Activated naive CD8-positive, alpha-beta T cell treated with anti-CD3 and anti-CD28 coated beads, Interleukin-2, amount 50 U/mL, for 24 hours (primary cell): ENCODE measurements at regions not wholly inside any gene's neighbourhood (a gene's known extent, or its start where the extent isn't known, plus 50 kb on each side); places are given as distances from the start of the nearest gene placed in this dataset.

Experiments
- ATAC-seq: fragments of 150-1000 bp; cut with Tn5 transposase; one replicate; pipeline ENCODE4 v1.10.0; 2021
- DNase-seq: peaks from one replicate; pipeline ENCODE4 v3.0.0; 2021
- H3K27ac Mint-ChIP-seq: one replicate; pipeline ENCODE4 v1.8.0; 2021; ENCODE audit warnings: mild to moderate bottlenecking, mixed read lengths
- H3K27me3 Mint-ChIP-seq: one replicate; pipeline ENCODE4 v1.8.0; 2021; ENCODE audit warnings: mixed read lengths
- H3K36me3 Mint-ChIP-seq: one replicate; pipeline ENCODE4 v1.8.0; 2021; ENCODE audit warnings: low read depth, mixed read lengths
- H3K4me1 Mint-ChIP-seq: one replicate; pipeline ENCODE4 v1.8.0; 2021; ENCODE audit warnings: mixed read lengths
- H3K4me3 Mint-ChIP-seq: one replicate; pipeline ENCODE4 v1.8.0; 2021; ENCODE audit warnings: mild to moderate bottlenecking, moderate library complexity, mixed read lengths
- H3K9me3 Mint-ChIP-seq: one replicate; pipeline ENCODE4 v1.8.0; 2021; ENCODE audit warnings: mixed read lengths

DNA sequence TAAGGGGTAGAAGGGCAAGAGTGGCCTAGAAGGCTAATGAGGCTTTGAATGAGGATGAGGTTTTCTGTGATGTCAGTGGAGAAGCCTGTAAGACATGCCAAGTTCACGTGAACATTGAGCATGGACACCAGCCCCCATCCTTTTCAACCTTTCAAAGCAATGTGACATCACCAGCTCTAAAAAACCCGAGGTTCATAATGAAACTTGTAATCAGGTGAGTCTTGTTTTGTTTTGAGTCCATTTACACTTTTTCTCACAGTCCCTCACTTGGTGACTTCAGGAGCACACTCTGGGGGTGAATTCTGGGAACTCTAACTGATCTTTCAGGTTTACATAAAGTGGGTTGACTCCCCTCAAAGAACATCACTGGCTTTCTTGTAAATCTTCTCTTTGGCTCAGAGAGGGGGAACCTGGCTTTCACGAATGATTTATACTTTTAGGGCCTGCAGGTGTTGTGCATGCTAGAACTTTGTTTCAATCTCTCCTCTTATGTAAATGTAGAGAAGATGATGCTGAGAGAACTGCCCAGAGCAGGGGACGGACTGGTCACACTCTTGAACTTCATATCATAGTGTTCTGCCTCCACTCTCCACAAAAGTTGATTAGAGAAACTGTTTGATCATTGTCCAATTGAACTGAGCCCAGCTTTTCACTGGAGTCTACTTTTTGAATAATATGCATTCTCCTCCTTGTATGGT is 224.7 kb upstream of the SATB1 start:
- Mint-ChIP-seq H3K27me3 (no peaks in the 10 kb centered on the region), H3K4me3 (peak overlapping the region; percentile 49), H3K4me1 (peaks cover 67% of the 10 kb centered on the region), H3K27ac (peak overlapping the region; percentile 86), H3K36me3 (no peaks in the 10 kb centered on the region), H3K9me3 (no peaks in the 10 kb centered on the region)
- ATAC-seq (peak; percentile 84), DNase-seq (peak; percentile 36)

DNA sequence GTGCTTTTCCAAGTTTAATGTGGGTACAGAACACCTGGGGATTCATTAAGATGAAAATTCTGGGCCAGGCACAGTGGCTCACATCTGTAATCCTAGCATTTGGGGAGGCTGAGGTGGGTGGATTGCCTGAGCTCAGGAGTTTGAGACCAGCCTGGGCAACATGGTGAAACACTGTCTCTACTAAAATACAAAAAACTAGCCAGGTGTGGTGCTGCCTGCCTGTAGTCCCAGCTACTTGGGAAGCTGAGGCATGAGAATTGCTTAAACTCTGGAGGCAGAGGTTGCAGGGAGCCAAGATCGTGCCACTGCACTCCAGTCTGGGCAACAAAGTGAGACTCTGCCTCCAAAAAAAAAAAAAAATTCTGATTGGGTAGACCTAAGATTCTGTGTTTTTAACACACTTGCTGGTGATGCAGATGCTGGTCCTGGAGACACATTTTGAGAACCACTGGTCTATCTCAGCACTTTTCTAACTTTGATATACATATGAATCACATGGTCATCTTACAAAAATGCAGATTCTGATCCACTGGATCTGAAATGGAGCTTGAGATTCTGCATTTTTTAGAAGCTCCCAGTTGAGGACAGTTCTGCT is 223.8 kb upstream of the SATB1 start:
- H3K9me3 Mint-ChIP-seq, result no peaks in the 10 kb centered on the region
- DNase-seq (no peak), ATAC-seq (no peak)
- no peak overlapping the region for H3K4me3 Mint-ChIP-seq
- no peaks in the 10 kb centered on the region for H3K27me3 Mint-ChIP-seq
- H3K4me1 Mint-ChIP-seq, result peaks cover 75% of the 10 kb centered on the region
- H3K27ac Mint-ChIP-seq, result peak overlapping the region; percentile 79
- H3K36me3 Mint-ChIP-seq, result no peaks in the 10 kb centered on the region

DNA sequence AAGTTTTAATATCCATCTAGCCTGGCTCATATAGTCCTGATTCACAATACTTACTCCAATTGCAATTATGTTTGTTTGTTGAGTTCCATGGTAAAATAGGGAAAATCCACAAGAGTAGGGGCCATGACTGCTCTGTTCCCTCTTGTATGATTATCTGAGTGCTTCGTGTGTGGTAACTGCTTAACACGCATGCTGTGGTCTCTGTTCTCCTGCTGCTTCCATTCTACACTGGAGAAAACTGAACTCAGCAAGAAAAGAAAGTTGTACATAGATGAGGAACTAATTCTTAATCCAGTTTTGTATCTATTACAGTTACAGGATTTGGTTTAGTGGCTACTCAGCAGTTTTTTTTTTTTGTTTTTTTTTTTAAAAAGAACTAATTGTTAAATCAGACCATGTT is 223.0 kb upstream of the SATB1 start:
- Mint-ChIP-seq H3K4me3 (no peak overlapping the region), H3K9me3 (no peaks in the 10 kb centered on the region), H3K4me1 (peaks cover 80% of the 10 kb centered on the region), H3K27ac (no peak overlapping the region), H3K27me3 (no peaks in the 10 kb centered on the region), H3K36me3 (no peaks in the 10 kb centered on the region)
- no peak for DNase-seq
- ATAC-seq, result no peak

DNA sequence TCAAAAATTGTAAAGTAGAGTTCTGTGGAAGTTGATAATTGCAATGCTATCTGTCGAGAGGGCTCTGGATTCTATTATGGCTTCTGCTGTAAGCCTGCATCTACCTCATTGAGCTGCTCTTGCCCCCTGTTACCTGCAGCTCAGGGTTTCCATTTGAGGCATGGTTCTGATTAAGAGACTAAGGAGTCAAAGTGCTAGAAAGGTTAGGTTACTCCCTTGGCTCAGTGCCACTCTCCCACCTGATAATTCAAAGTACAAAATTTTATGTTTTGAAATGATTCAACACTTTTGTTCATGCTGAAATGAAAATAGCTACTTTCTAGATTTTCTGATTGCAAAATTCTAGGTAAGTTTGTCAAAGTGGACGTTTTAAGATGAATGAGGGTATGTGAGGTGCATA is 220.5 kb upstream of the SATB1 start:
- Mint-ChIP-seq H3K27me3 (no peaks in the 10 kb centered on the region), H3K27ac (no peak overlapping the region), H3K9me3 (peaks cover 16% of the 10 kb centered on the region), H3K4me1 (peaks cover 78% of the 10 kb centered on the region), H3K4me3 (no peak overlapping the region), H3K36me3 (no peaks in the 10 kb centered on the region)
- ATAC-seq (no peak), DNase-seq (no peak)

DNA sequence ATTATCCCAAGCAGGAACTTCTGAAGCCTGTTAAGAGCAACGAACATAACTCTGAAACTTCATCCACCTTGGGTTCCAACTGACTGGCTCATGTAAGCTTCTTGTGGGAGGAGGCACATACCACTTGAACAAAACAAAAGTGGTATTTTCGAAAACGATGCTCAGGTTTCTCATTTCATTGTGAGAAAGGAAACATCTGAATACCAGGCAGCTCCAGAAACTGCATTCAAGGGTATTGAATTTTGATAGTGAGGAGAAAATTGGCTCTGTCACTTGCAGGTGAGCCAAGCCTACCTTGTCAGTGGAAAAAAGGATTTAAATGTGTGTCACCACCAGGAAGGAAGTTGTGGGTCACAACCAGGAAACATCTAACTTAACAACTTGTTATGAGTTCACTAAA is 218.1 kb upstream of the SATB1 start:
- Mint-ChIP-seq H3K27me3 (no peaks in the 10 kb centered on the region), H3K36me3 (no peaks in the 10 kb centered on the region), H3K4me3 (peak overlapping the region; percentile 7), H3K27ac (peak overlapping the region; percentile 44), H3K9me3 (peaks cover 16% of the 10 kb centered on the region), H3K4me1 (peaks cover 57% of the 10 kb centered on the region)
- ATAC-seq (no peak), DNase-seq (no peak)

DNA sequence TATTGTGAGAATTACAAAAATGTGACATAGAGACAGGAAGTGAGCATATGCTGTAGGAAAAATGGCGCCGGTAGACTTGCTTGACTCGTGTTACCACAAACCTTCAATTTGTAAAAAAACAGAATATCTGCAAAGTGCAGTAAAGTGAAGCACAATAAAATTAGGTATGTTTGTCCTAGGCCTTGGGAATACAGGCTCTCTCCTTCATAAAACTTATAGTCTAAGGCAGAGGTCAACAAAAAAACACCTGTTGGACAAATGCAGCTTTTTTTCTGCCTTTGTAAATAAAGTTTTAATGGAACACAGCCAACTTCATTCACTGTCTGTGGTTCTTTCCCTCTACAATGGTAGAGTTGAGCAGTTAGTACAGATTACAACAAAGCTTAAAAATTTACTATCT is 216.8 kb upstream of the SATB1 start:
- ATAC-seq, result no peak
- Mint-ChIP-seq H3K36me3 (no peaks in the 10 kb centered on the region), H3K4me3 (no peak overlapping the region), H3K9me3 (peaks cover 22% of the 10 kb centered on the region), H3K27ac (no peak overlapping the region), H3K4me1 (peaks cover 47% of the 10 kb centered on the region), H3K27me3 (no peaks in the 10 kb centered on the region)
- no peak for DNase-seq

DNA sequence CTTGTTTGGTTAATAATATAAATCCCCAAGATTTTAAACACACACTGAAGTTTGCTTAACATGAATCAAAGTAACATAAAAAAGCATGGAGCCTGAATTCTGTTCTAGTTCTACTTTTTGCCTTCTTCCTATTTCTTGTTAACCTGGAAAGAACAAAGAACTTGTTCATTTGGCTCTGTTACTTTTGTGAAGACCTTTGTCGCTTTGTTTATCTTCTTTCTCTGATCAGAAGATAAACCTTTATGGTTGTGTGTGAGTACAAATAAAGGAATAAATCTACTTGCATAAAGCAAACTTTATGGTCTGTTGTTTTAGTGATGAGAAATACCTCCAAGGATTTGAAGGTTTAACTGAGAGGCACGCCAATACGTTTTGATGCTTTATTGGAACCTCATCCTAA is 210.1 kb upstream of the SATB1 start:
- Mint-ChIP-seq H3K27me3 (no peaks in the 10 kb centered on the region), H3K4me3 (no peak overlapping the region), H3K4me1 (no peaks in the 10 kb centered on the region), H3K27ac (no peak overlapping the region), H3K36me3 (no peaks in the 10 kb centered on the region), H3K9me3 (peaks cover 13% of the 10 kb centered on the region)
- ATAC-seq, result no peak
- no peak for DNase-seq

DNA sequence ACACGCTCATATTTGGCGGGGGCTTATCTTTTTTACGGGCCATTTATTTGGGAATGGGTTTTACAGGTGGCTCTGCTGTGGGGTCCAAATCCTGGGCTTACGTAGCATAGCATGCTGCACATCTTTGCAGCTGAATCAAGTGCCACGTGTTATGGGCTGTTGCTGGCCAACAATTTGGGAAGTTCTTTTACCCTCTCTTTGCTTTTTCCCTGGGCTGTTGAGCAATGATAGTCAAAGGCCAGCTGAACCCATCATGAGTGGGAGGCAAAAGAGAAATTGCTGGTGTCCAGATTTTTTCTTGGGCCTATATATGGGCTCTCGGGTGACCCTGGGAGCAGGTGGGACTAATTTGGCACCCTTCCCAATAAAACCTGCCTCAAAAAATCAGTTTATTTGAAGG is 209.3 kb upstream of the SATB1 start:
- DNase-seq, result no peak
- no peak overlapping the region for H3K4me3 Mint-ChIP-seq
- no peak for ATAC-seq
- no peak overlapping the region for H3K27ac Mint-ChIP-seq
- no peaks in the 10 kb centered on the region for H3K27me3 Mint-ChIP-seq
- no peaks in the 10 kb centered on the region for H3K36me3 Mint-ChIP-seq
- peaks cover 13% of the 10 kb centered on the region for H3K9me3 Mint-ChIP-seq
- H3K4me1 Mint-ChIP-seq, result no peaks in the 10 kb centered on the region

DNA sequence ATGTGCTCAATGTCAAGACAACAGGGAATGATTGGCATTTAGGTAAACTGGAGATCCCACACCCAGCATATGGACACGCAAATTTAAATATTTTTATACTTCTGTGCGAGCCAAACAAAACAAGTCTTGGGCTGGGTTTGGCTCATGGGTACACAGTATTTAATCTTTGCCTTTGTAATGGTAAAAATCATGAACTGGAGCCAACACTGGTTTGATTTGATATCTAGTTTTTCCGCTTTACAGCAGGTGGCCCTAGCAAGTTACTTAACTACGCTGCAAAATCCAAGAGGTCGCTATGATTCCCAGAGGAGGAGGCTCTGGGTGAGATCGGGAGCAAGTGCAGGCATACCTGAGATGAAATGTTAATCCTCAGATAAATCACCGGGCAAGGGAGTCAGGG is 207.9 kb upstream of the SATB1 start:
- Mint-ChIP-seq H3K27me3 (no peaks in the 10 kb centered on the region), H3K9me3 (peaks cover 12% of the 10 kb centered on the region), H3K4me1 (no peaks in the 10 kb centered on the region), H3K27ac (no peak overlapping the region), H3K36me3 (no peaks in the 10 kb centered on the region), H3K4me3 (no peak overlapping the region)
- DNase-seq (no peak), ATAC-seq (no peak)

DNA sequence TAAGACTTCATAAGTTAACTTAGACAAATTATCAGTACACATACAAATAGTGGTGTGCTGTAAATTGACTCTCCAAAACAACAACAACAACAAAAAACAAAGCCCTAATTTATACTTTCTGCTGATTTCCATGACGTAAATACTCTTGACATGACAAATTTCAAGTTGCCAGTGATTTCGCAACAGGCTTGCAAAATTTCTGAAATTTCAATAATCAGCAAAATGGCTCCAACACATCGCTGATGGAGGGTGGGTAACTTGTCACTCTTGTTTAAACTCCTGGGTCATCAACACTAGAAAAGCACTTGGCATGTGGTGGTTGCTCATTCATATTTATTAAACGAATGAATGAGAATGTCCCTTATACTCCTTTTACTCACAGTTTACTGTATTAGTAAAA is 205.2 kb upstream of the SATB1 start:
- H3K9me3 Mint-ChIP-seq, result peaks cover 11% of the 10 kb centered on the region
- no peak overlapping the region for H3K4me3 Mint-ChIP-seq
- ATAC-seq (no peak), DNase-seq (no peak)
- H3K36me3 Mint-ChIP-seq, result no peaks in the 10 kb centered on the region
- H3K27me3 Mint-ChIP-seq, result no peaks in the 10 kb centered on the region
- H3K27ac Mint-ChIP-seq, result no peak overlapping the region
- no peaks in the 10 kb centered on the region for H3K4me1 Mint-ChIP-seq

DNA sequence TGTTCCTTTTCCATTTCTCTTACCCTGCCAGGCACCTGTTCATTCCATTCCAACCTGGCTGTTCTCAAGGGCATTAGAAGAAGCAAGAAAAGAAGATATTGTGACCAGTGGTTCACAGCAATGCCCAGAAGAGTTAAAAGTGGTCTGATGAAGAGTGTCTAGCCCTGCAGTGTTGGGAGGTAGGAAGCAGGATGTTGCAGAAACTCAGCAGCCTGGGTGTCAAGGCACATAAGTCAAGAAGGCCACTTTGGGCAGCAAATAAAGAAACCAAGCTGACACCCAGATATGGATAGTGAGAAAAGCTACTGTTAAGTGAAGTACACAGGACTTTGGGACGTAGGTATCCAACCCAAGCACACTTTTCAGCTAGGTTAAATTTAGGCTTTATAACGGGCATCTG is 199.9 kb upstream of the SATB1 start:
- ATAC-seq, result no peak
- H3K27me3 Mint-ChIP-seq, result no peaks in the 10 kb centered on the region
- H3K9me3 Mint-ChIP-seq, result peaks cover 4% of the 10 kb centered on the region
- no peak overlapping the region for H3K27ac Mint-ChIP-seq
- DNase-seq, result no peak
- no peaks in the 10 kb centered on the region for H3K36me3 Mint-ChIP-seq
- H3K4me3 Mint-ChIP-seq, result no peak overlapping the region
- H3K4me1 Mint-ChIP-seq, result peaks cover 9% of the 10 kb centered on the region

DNA sequence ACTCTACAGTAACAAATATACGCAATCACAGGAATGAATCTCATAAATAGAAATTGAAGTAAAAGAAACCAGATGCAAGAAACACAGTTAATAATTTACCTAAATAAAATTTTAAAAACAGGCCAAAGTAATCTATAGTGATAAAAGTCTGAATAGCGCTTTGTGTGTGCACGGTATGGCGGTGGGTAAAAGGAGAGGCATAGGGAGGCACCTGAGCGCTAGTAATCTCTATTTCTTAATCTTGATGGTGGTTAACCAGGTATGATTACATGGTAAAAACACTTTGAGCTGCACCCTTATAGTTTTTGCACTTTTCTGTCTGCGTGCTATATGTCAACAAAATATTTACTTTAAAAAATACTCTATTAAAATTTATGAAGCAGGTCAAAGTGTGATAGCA is 198.1 kb upstream of the SATB1 start:
- DNase-seq (no peak), ATAC-seq (no peak)
- H3K4me1 Mint-ChIP-seq, result peaks cover 9% of the 10 kb centered on the region
- no peaks in the 10 kb centered on the region for H3K36me3 Mint-ChIP-seq
- H3K27ac Mint-ChIP-seq, result no peak overlapping the region
- H3K4me3 Mint-ChIP-seq, result no peak overlapping the region
- H3K9me3 Mint-ChIP-seq, result peaks cover 4% of the 10 kb centered on the region
- H3K27me3 Mint-ChIP-seq, result no peaks in the 10 kb centered on the region

DNA sequence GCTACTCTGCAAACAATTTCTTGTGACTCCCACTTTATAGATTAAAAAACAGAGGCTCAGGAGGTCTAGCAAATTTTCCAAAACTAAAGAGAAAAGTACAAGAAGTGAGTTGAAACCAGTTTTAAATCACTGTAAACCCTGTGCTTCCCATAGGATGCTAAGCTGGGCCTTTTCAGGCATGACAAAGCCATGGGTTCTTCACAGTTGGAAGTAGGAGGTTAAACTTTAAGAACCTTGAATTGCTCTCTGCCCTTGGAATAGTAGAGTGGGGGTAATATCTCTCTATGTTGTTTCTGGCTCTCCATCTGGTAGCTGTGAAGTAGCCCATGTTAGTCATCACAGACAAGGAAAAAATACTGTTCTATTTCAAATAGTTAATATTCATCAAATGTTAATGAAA is 193.6 kb upstream of the SATB1 start:
- H3K27me3 Mint-ChIP-seq, result no peaks in the 10 kb centered on the region
- no peak overlapping the region for H3K4me3 Mint-ChIP-seq
- DNase-seq (no peak), ATAC-seq (no peak)
- H3K4me1 Mint-ChIP-seq, result no peaks in the 10 kb centered on the region
- no peak overlapping the region for H3K27ac Mint-ChIP-seq
- no peaks in the 10 kb centered on the region for H3K36me3 Mint-ChIP-seq
- no peaks in the 10 kb centered on the region for H3K9me3 Mint-ChIP-seq

DNA sequence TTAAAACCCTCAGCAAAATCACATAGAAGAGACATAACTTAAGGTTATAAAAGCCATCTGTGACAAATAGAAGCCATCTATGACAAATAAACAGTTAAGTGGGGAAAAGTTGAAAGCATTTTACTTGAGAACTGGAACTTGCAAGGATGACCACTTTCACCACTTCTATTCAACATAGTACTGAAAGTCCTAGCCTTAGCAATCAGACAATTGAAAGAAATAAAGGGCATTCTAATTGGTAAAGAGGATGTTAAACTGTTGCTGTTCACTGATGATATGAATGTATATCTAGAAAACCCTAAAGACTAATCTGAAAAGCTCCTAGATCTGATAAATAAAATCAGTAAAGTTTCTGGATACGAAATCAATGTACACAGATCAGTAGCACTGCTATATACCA is 186.9 kb upstream of the SATB1 start:
- Mint-ChIP-seq H3K4me3 (no peak overlapping the region), H3K36me3 (no peaks in the 10 kb centered on the region), H3K27me3 (no peaks in the 10 kb centered on the region), H3K27ac (no peak overlapping the region), H3K4me1 (no peaks in the 10 kb centered on the region), H3K9me3 (no peaks in the 10 kb centered on the region)
- no peak for DNase-seq
- no peak for ATAC-seq

DNA sequence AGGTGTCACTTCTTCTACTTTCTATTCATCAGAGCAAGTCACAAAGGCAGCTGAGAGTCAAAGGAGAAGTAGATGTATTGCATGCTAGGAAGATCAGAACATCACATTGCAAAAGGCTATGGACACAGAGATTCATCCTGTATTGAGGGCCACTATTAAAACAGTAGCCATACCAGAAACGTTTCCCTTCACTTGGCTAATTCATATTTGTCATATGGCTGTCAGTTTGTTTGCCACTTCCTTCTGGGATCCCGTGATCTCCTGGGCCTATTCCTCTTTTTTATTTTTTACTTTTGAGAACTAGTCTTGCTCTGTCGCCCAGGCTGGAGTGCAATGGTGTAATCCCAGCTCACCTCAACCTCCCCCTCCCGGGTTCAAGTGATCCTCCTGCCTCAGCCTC is 184.0 kb upstream of the SATB1 start:
- no peaks in the 10 kb centered on the region for H3K9me3 Mint-ChIP-seq
- DNase-seq, result no peak
- no peak overlapping the region for H3K27ac Mint-ChIP-seq
- H3K27me3 Mint-ChIP-seq, result no peaks in the 10 kb centered on the region
- no peaks in the 10 kb centered on the region for H3K4me1 Mint-ChIP-seq
- ATAC-seq, result no peak
- no peaks in the 10 kb centered on the region for H3K36me3 Mint-ChIP-seq
- no peak overlapping the region for H3K4me3 Mint-ChIP-seq

DNA sequence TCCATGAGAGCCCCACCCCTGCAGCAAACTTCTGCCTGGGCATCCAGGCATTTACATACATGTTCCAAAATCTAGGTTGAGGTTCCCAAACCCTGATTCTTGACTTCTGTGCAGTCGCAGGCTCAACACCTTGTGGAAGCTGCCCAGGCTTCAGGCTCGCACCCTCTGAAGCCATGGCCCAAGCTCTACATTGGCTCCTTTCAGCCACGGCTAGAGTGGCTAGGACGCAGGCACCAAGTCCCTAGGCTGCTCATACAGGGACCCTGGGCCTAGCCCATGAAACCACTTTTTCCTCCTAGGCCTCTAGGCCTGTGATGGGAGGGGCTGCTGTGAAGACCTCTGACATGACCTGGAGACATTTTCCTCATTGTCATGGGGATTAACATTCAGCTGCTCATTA is 172.8 kb upstream of the SATB1 start:
- Mint-ChIP-seq H3K4me3 (no peak overlapping the region), H3K36me3 (peaks cover 6% of the 10 kb centered on the region), H3K4me1 (no peaks in the 10 kb centered on the region), H3K27me3 (no peaks in the 10 kb centered on the region), H3K9me3 (peaks cover 19% of the 10 kb centered on the region), H3K27ac (no peak overlapping the region)
- ATAC-seq (no peak), DNase-seq (no peak)
